Bronchial epithelial cell (primary cell): ENCODE measurements at regions not wholly inside any gene's neighbourhood (a gene's known extent, or its start where the extent isn't known, plus 50 kb on each side); places are given as distances from the start of the nearest gene placed in this dataset.

ENCODE experiments used
- DNase-seq: peaks from one replicate; pipeline ENCODE4 v3.0.0-alpha.2; 2010; ENCODE audit warnings: low read depth
- FAIRE-seq: peaks from 2 replicates; lab custom pipeline; 2011; peaks lifted over from hg19 to GRCh38; lab: Jason Lieb, UNC
- H3K27me3 ChIP-seq: 2 replicates; pipeline ENCODE4 v1.5.1; 2011; ENCODE audit warnings: low read length; ENCODE audit not compliant: control insufficient read depth, insufficient read depth
- H3K36me3 ChIP-seq: 2 replicates; pipeline ENCODE4 v1.5.1; 2011; ENCODE audit warnings: low read length; ENCODE audit not compliant: control insufficient read depth, insufficient read depth
- H3K4me3 ChIP-seq: 2 replicates; pipeline ENCODE4 v1.5.1; 2011; ENCODE audit warnings: mild to moderate bottlenecking, low read depth, low read length, control low read depth
- CTCF ChIP-seq: IDR thresholded peaks from 2 replicates; pipeline ENCODE4 v1.5.1; 2011; ENCODE audit warnings: mild to moderate bottlenecking, moderate library complexity, low read length, control low read depth, inconsistent platforms; ENCODE audit not compliant: insufficient read depth, severe bottlenecking

GRCh38 chr11:70871881-70872280 is 380.5 kb downstream of the SHANK2 start:
- TF ChIP-seq CTCF, result no peak
- Histone ChIP-seq H3K4me3 (no peak overlapping the region), H3K36me3 (no peaks in the 10 kb centered on the region), H3K27me3 (no peaks in the 10 kb centered on the region)
- FAIRE-seq, result no peak
- DNase-seq, result peak; percentile 8

GRCh38 chr11:70872299-70872698 is 380.1 kb downstream of the SHANK2 start:
- no peak for DNase-seq
- Histone ChIP-seq H3K4me3 (no peak overlapping the region), H3K36me3 (no peaks in the 10 kb centered on the region), H3K27me3 (no peaks in the 10 kb centered on the region)
- no peak for FAIRE-seq
- no peak for TF ChIP-seq CTCF

GRCh38 chr11:70872955-70873735 is 379.2 kb downstream of the SHANK2 start:
- DNase-seq (no peak), FAIRE-seq (no peak)
- Histone ChIP-seq H3K27me3 (no peaks in the 10 kb centered on the region), H3K36me3 (no peaks in the 10 kb centered on the region), H3K4me3 (no peak overlapping the region)
- TF ChIP-seq CTCF, result no peak

- no peak overlapping the region for H3K4me3 ChIP-seq
- H3K36me3 ChIP-seq, result no peaks in the 10 kb centered on the region
- TF ChIP-seq CTCF, result no peak
- H3K27me3 ChIP-seq, result no peaks in the 10 kb centered on the region
- FAIRE-seq, result no peak
- DNase-seq, result no peak
Observed at GRCh38 chr11:70873736-70874412, 378.5 kb downstream of the SHANK2 start.

- DNase-seq (no peak), FAIRE-seq (no peak)
- no peaks in the 10 kb centered on the region for H3K36me3 ChIP-seq
- H3K4me3 ChIP-seq, result no peak overlapping the region
- no peaks in the 10 kb centered on the region for H3K27me3 ChIP-seq
- no peak for TF ChIP-seq CTCF
Observed at GRCh38 chr11:70876685-70877084, 375.7 kb downstream of the SHANK2 start.
